Right lobe of liver (tissue), 6 donors: ENCODE measurements at regions not wholly inside any gene's neighbourhood (a gene's known extent, or its start where the extent isn't known, plus 50 kb on each side); places are given as distances from the start of the nearest gene placed in this dataset.

Experiments
- ATAC-seq, 4 donors: fragments of 200-7000 bp; cut with Tn5 transposase; one replicate each; pipeline ENCODE4 v1.9.1; 2020; ENCODE audit warnings: mild to moderate bottlenecking in 4 of 4, moderate library complexity in 4 of 4
- DNase-seq, 3 donors: peaks; one replicate each; pipeline ENCODE4 v3.0.0-alpha.2; 2020
- H3K27ac ChIP-seq, 3 donors: fragments of 200-600 bp; one replicate each; pipeline ENCODE4 v1.8.0; 2022
- H3K27me3 ChIP-seq, 2 donors: fragments of 200-600 bp; one replicate each; pipeline ENCODE4 v1.8.0; 2022
- H3K36me3 ChIP-seq, 4 donors: fragments of 200-600 bp; sonication (generic) in 1 of 4; one replicate each; pipeline versions ENCODE4 v1.5.1 to v1.8.0; 2017 to 2022; ENCODE audit warnings: control low read depth in 1 of 4
- H3K4me1 ChIP-seq, 4 donors: fragments of 200-600 bp; sonication (generic) in 1 of 4; one replicate each; pipeline versions ENCODE4 v1.5.1 to v1.8.0; 2017 to 2022; ENCODE audit warnings: control low read depth in 1 of 4
- H3K4me3 ChIP-seq, 3 donors: fragments of 200-600 bp; one replicate each; pipeline ENCODE4 v1.8.0; 2022
- H3K9me3 ChIP-seq, 4 donors: fragments of 200-600 bp; sonication (generic) in 1 of 4; one replicate each; pipeline versions ENCODE4 v1.5.1 to v1.8.0; 2017 to 2022; ENCODE audit warnings: control low read depth in 1 of 4
- CTCF ChIP-seq, 4 donors: fragments of 200-600 bp in 3 of 4; fragments of 450-650 bp in 1 of 4; IDR thresholded peaks; one replicate each; pipeline versions ENCODE4 v1.5.1 to v1.8.0; 2016 to 2022; ENCODE audit warnings: antibody characterized with exemption in 4 of 4, mild to moderate bottlenecking in 2 of 4
- POLR2A ChIP-seq: fragments of 450-650 bp; IDR thresholded peaks from one replicate; pipeline ENCODE4 v1.6.1; 2017; ENCODE audit warnings: antibody characterized with exemption, mild to moderate bottlenecking
- WGBS: methylation state at CpG from one replicate; pipeline ENCODE4 v1.1.6; 2018; ENCODE audit warnings: low coverage, low lambda C conversion rate; ENCODE audit not compliant: insufficient coverage; ENCODE audit errors: missing lambda C conversion rate; 5-methylcytosine and 5-hydroxymethylcytosine counted together
- intact Hi-C, 2 donors: fragments of 100-400 bp; cut with DNase I; formaldehyde crosslinking; loops; one replicate each; pipeline versions ENCODE4 v1.11.2 to v1.14.1; 2022
- donor health status: DM: no; HTN: yes; CAD: no.
- donor health status: DM: no; HTN: no; CAD: no.
- donor health status: DM: no; HTN: no; CAD: no.
- donor health status: DM: no; HTN: yes; CAD: no.
- donor health status: DM: no; HTN: yes; CAD: no.

DNA sequence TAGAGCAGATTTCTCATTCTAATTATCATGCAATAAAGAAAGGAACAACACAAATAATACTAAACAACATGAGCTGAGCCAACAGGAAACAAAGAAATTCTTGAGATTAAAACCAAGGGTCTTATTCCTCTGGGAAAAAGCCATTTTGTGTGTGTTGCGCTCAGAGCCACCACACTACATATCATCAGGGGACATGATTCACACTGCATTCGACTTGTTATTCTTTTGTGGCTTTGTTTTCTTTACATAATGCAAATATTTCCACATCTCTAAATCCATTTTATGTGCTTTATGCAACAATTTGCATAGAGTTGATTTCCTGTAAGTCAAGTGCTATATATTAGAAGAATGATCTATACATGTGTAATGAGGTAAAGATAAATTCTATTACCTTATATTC lies 719.6 kb downstream of the TBC1D32 start:
- TF ChIP-seq CTCF (IDR thresholded peaks at IDR 0.05) (no peak), POLR2A (no peak)
- Histone ChIP-seq H3K9me3 (no peaks in the 10 kb centered on the region), H3K27ac (no peak overlapping the region), H3K4me3 (no peak overlapping the region), H3K4me1 (no peaks in the 10 kb centered on the region), H3K36me3 (no peaks in the 10 kb centered on the region), H3K27me3 (no peaks in the 10 kb centered on the region)
- WGBS, result 48% methylated on average over 2 of the region's 2 CpGs
- intact Hi-C loops, result no loop called here
- ATAC-seq (no peak), DNase-seq (no peak)

- ATAC-seq, result no peak
Observed at GRCh38 chr6:120608826-120609225, 725.5 kb downstream of the TBC1D32 start.

DNA sequence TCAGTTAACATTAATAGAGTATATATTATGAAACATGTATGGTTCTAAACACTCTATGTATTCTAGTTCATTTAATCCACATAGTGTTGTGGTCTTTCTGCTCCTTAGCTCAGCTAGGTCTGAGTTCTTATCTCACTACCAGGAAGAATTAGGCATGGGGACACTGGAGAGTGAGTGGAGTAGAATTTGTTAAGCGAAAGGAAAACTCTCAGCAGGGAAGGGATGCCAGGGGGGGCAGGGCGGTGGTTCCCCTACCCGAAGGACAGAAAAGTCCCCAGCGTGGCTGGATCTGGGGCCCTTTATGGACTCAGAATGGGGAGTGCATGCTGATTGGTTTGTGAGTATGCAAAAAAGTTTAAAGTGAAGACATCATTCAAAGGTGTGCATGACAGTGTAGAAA lies 727.5 kb downstream of the TBC1D32 start:
- Histone ChIP-seq H3K27me3 (no peaks in the 10 kb centered on the region), H3K27ac (no peak overlapping the region), H3K36me3 (no peaks in the 10 kb centered on the region), H3K4me1 (no peaks in the 10 kb centered on the region), H3K4me3 (no peak overlapping the region), H3K9me3 (no peaks in the 10 kb centered on the region)
- no peak for TF ChIP-seq POLR2A
- TF ChIP-seq CTCF (IDR thresholded peaks at IDR 0.05), result no peak
- intact Hi-C loops, result no loop called here
- WGBS, result 39% methylated on average over 4 of the region's 4 CpGs
- DNase-seq (no peak), ATAC-seq (no peak)

More at GRCh38 chr6:120608826-120609225, 725.5 kb downstream of the TBC1D32 start:
- 36% methylated on average over 1 of the region's 1 CpG for WGBS
- no peaks in the 10 kb centered on the region for H3K9me3 ChIP-seq
- intact Hi-C loops, result no loop called here
- no peaks in the 10 kb centered on the region for H3K4me1 ChIP-seq
- no peak overlapping the region for H3K4me3 ChIP-seq
- TF ChIP-seq CTCF (IDR thresholded peaks at IDR 0.05) (no peak), POLR2A (no peak)
- no peak overlapping the region for H3K27ac ChIP-seq
- no peaks in the 10 kb centered on the region for H3K27me3 ChIP-seq
- no peak for DNase-seq
- no peaks in the 10 kb centered on the region for H3K36me3 ChIP-seq

DNA sequence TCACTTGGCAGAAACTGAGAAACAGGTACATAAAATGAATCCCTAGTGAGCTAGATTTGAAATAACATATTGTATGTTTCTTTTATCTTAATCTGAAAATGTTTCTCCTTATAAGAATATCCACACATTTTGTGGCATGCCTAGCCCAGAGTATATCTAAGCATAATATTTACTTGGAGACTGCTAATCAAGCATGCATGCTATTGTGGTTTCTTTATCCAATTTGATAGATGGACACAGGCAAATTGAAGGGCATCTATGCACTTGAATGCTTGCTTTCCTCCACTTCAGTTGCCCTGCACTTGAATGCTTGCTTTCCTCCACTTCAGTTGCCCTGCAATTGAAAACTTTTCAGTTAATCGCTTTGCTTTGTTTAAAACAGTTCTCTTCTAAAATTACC lies 729.8 kb downstream of the TBC1D32 start:
- no peaks in the 10 kb centered on the region for H3K27me3 ChIP-seq
- 42% methylated on average over 1 of the region's 1 CpG for WGBS
- no peaks in the 10 kb centered on the region for H3K9me3 ChIP-seq
- H3K4me3 ChIP-seq, result no peak overlapping the region
- H3K36me3 ChIP-seq, result no peaks in the 10 kb centered on the region
- no peaks in the 10 kb centered on the region for H3K4me1 ChIP-seq
- ATAC-seq, result no peak
- TF ChIP-seq POLR2A, result no peak
- no peak for TF ChIP-seq CTCF (IDR thresholded peaks at IDR 0.05)
- intact Hi-C loops, result no loop called here
- H3K27ac ChIP-seq, result no peak overlapping the region
- no peak for DNase-seq

- 40% methylated on average over 1 of the region's 1 CpG for WGBS
- no peak for ATAC-seq
- H3K4me1 ChIP-seq, result no peaks in the 10 kb centered on the region
- no peaks in the 10 kb centered on the region for H3K27me3 ChIP-seq
- no peak for DNase-seq
- intact Hi-C loops, result no loop called here
- H3K36me3 ChIP-seq, result no peaks in the 10 kb centered on the region
- H3K4me3 ChIP-seq, result no peak overlapping the region
- no peaks in the 10 kb centered on the region for H3K9me3 ChIP-seq
- no peak overlapping the region for H3K27ac ChIP-seq
- TF ChIP-seq CTCF (IDR thresholded peaks at IDR 0.05) (no peak), POLR2A (no peak)
Observed at GRCh38 chr6:120590611-120591010, 743.7 kb downstream of the TBC1D32 start.
